ENCODE measurements at regions not wholly inside any gene's neighbourhood (a gene's known extent, or its start where the extent isn't known, plus 50 kb on each side); places are given as distances from the start of the nearest gene placed in this dataset.

DNA sequence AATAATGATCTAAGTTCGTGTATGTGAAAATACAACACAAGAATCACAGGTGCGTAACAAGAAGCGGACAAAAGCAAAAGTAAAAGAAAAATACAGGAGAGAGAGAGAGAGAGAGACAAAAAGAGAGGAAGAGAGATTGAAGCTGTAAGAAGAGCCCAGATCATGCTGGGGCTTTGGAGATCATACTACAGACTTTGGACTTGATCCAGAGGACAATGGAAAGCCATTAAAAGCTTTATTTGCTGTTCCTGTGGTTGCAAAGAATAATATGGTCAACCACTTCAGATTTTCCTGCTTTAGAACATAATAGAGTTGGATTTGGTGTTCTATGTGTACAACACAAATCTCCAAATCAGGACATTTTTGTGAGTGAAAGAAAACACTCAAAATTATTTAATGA lies 561.4 kb downstream of the CAAP1 start:
- no peak for ATAC-seq
- intact Hi-C loops (cut with DNase I) = no loop called here
- no peak overlapping the region for H3K27ac ChIP-seq
- WGBS, 2 donors = 90 to 91% methylated on average over 3 of the region's 3 CpGs
- H3K36me3 ChIP-seq (replicated peaks in 1 of 2; ENCODE audit: insufficient read depth in 1 of 2, low read depth in 2 of 2) = no peaks in the 10 kb centered on the region
- no peaks in the 10 kb centered on the region for H3K9me3 ChIP-seq
- H3K4me1 ChIP-seq = peaks cover 8% of the 10 kb centered on the region
- no peaks in the 10 kb centered on the region for H3K27me3 ChIP-seq
- TF ChIP-seq POLR2A (IDR thresholded peaks at IDR 0.05) = no peak
- TF ChIP-seq, protein P1, sequence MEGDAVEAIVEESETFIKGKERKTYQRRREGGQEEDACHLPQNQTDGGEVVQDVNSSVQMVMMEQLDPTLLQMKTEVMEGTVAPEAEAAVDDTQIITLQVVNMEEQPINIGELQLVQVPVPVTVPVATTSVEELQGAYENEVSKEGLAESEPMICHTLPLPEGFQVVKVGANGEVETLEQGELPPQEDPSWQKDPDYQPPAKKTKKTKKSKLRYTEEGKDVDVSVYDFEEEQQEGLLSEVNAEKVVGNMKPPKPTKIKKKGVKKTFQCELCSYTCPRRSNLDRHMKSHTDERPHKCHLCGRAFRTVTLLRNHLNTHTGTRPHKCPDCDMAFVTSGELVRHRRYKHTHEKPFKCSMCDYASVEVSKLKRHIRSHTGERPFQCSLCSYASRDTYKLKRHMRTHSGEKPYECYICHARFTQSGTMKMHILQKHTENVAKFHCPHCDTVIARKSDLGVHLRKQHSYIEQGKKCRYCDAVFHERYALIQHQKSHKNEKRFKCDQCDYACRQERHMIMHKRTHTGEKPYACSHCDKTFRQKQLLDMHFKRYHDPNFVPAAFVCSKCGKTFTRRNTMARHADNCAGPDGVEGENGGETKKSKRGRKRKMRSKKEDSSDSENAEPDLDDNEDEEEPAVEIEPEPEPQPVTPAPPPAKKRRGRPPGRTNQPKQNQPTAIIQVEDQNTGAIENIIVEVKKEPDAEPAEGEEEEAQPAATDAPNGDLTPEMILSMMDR (IDR thresholded peaks at IDR 0.05) = no peak
- H3K4me3 ChIP-seq = no peak overlapping the region
- no peak for DNase-seq

DNA sequence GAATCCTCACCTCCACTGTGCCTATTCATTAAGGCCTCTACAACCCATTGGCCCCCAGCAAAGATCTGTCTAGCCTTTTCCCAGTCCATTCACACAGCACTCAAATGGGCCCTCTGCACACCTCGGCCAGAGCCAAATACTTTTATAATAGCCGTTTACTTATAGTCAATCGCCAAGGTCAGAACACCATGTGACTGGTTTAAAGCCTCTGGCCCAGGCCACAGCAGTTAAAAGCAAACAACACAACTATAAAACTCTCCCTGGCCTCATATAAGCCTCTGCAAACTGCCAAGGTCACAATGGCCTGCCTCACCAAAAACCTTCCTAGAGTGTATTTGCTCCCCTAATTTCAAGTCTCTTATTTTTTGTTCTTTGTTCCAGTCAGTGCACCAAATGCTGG lies 562.6 kb downstream of the CAAP1 start:
- ATAC-seq = peak; percentile 68
- Histone ChIP-seq H3K4me3 (no peak overlapping the region), H3K36me3 (replicated peaks in 1 of 2; ENCODE audit: insufficient read depth in 1 of 2, low read depth in 2 of 2) (no peaks in the 10 kb centered on the region), H3K4me1 (peaks cover 8% of the 10 kb centered on the region), H3K27me3 (no peaks in the 10 kb centered on the region), H3K9me3 (no peaks in the 10 kb centered on the region), H3K27ac (no peak overlapping the region)
- WGBS, 2 donors = 17 to 18% methylated on average over 3 of the region's 3 CpGs
- DNase-seq = peak in 3 of 4 donors; percentile 7 to 40 (median 17)
- intact Hi-C loops (cut with DNase I) = loop anchor here (10.0 kb wide), 1 partner anchor 365 kb away; no protein-coding TSS in a partner anchor
- no peak for TF ChIP-seq POLR2A (IDR thresholded peaks at IDR 0.05)
- TF ChIP-seq, protein P1 (IDR thresholded peaks at IDR 0.05) = no peak

DNA sequence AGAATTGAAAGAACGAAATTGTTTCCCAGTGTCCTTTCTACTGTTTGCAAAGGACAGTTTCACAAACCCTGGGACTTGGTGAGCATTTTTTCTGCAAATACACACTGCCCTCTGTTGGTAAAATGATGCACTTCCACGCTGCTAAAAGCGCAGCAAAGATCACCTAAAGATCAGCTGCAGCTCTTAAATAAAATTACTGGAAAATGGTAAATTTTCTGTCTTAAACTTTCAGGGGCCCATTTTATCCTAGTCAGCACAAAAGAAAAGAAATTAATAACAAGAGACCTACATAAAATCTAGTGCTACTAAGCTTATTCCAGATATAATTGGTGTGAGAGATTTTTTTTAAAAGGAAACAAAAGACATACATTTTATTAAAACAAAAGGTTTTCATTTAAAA lies 566.0 kb downstream of the CAAP1 start:
- DNase-seq = peak; percentile 31 to 38 (median 35)
- TF ChIP-seq, protein P1 (IDR thresholded peaks at IDR 0.05) = peak; percentile 57 to 87 (median 77)
- no peak for TF ChIP-seq POLR2A (IDR thresholded peaks at IDR 0.05)
- Histone ChIP-seq H3K27ac (no peak overlapping the region), H3K4me1 (peaks cover 8% of the 10 kb centered on the region), H3K36me3 (replicated peaks in 1 of 2; ENCODE audit: insufficient read depth in 1 of 2, low read depth in 2 of 2) (no peaks in the 10 kb centered on the region), H3K27me3 (no peaks in the 10 kb centered on the region), H3K4me3 (no peak overlapping the region), H3K9me3 (no peaks in the 10 kb centered on the region)
- intact Hi-C loops (cut with DNase I) = loop anchor here (10.0 kb wide), 1 partner anchor 362 kb away; no protein-coding TSS in a partner anchor
- ATAC-seq = peak; percentile 77
- WGBS, 2 donors = 1 to 2% methylated on average over 3 of the region's 3 CpGs

DNA sequence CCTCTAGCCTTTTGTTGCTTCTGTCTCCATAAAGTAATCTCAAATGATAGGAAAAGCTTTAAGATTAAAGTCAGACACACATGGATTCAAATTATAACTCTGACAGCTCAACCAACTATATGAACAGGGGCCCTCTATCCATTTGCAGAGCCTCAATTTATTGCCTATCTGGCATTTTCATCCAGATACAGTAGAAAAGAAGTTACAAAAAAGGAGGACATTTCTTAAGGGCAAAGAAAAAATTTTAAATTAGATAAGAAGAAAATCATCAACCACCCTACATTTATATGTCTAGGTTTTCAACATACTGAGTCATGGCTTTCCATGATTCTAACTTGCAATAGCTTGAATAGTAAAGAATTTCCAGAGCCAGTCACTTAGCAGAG lies 567.2 kb downstream of the CAAP1 start:
- Histone ChIP-seq H3K27me3 (no peaks in the 10 kb centered on the region), H3K4me1 (peaks cover 8% of the 10 kb centered on the region), H3K9me3 (no peaks in the 10 kb centered on the region), H3K36me3 (replicated peaks in 1 of 2; ENCODE audit: insufficient read depth in 1 of 2, low read depth in 2 of 2) (no peaks in the 10 kb centered on the region), H3K4me3 (no peak overlapping the region), H3K27ac (no peak overlapping the region)
- no peak for ATAC-seq
- intact Hi-C loops (cut with DNase I) = loop anchor here (10.0 kb wide), 1 partner anchor 361 kb away; no protein-coding TSS in a partner anchor
- TF ChIP-seq POLR2A (IDR thresholded peaks at IDR 0.05) = no peak
- TF ChIP-seq, protein P1 (IDR thresholded peaks at IDR 0.05) = no peak
- DNase-seq = no peak

DNA sequence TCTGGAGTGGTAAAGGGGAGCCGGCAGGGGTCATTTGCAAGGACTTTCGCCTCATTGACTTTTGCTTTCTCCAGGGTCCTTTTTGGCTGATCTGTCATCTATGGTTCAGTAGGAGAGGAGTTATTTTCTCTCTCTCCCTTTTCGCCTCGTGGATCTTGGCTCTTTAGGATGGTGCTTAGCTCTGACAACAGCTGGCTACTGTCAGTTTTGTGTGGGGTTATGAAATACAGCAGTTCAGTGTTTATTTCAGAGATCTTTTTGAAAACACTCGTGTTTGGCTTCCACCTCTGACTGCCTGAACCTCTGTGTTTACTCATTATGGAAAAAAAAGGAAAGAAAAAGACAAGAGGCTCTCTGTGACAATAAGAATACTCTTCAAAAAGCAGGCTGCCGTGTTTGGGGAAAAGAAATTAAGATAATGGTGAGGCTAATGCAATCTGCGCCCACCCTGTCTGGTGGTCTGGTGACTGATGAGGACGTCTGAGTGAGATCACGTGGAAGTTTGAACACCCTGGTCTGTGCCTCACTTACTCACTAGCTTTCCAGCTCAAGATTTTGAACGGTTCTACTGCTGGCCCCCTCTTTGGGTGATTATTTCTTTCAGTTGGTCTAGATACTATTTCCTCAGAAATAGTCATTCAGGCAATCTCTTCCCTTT lies 567.7 kb downstream of the CAAP1 start:
- H3K4me3 ChIP-seq = no peak overlapping the region
- DNase-seq (peak in 1 of 4 donors; percentile 14), ATAC-seq (no peak)
- peaks cover 5% of the 10 kb centered on the region for H3K4me1 ChIP-seq
- intact Hi-C loops (cut with DNase I) = loop anchor here (10.0 kb wide), 1 partner anchor 360 kb away; no protein-coding TSS in a partner anchor
- no peaks in the 10 kb centered on the region for H3K9me3 ChIP-seq
- no peaks in the 10 kb centered on the region for H3K36me3 ChIP-seq (replicated peaks in 1 of 2; ENCODE audit: insufficient read depth in 1 of 2, low read depth in 2 of 2)
- WGBS, 2 donors = 30 to 33% methylated on average over 10 of the region's 10 CpGs
- TF ChIP-seq POLR2A (IDR thresholded peaks at IDR 0.05) = no peak
- no peak overlapping the region for H3K27ac ChIP-seq
- no peaks in the 10 kb centered on the region for H3K27me3 ChIP-seq

Measured in body of pancreas (tissue), 4 donors.